Testis (tissue), 2 donors: ENCODE measurements at regions not wholly inside any gene's neighbourhood (a gene's known extent, or its start where the extent isn't known, plus 50 kb on each side); places are given as distances from the start of the nearest gene placed in this dataset.

Experiments
- DNase-seq: peaks from one replicate; pipeline ENCODE4 v3.0.0-alpha.2; 2019
- H3K27ac ChIP-seq, 2 donors: fragments of 200-600 bp; sonication (generic); one replicate each; pipeline ENCODE4 v1.5.1; 2019
- H3K27me3 ChIP-seq: fragments of 200-600 bp; sonication (generic); one replicate; pipeline ENCODE4 v1.5.1; 2019
- H3K36me3 ChIP-seq: fragments of 200-600 bp; sonication (generic); one replicate; pipeline ENCODE4 v1.5.1; 2017; ENCODE audit warnings: low read depth; ENCODE audit errors: missing control alignments
- H3K4me1 ChIP-seq: fragments of 200-600 bp; sonication (generic); one replicate; pipeline ENCODE4 v1.5.1; 2019
- H3K4me3 ChIP-seq, 2 donors: fragments of 200-600 bp; sonication (generic); one replicate each; pipeline ENCODE4 v1.5.1; 2017 to 2019
- H3K9me3 ChIP-seq: fragments of 200-600 bp; sonication (generic); one replicate; pipeline ENCODE4 v1.5.1; 2017
- POLR2A ChIP-seq: fragments of 450-650 bp; IDR thresholded peaks from one replicate; pipeline ENCODE4 v1.6.1; 2017; ENCODE audit warnings: antibody characterized with exemption, mild to moderate bottlenecking, moderate library complexity
- WGBS, 2 donors: methylation state at CpG; one replicate each; pipeline ENCODE4 v1.1.5; 2018; 5-methylcytosine and 5-hydroxymethylcytosine counted together
- intact Hi-C: fragments of 100-400 bp; cut with DNase I; formaldehyde crosslinking; loops from one replicate; pipeline ENCODE4 v1.15.1; 2023; ENCODE audit warnings: low total_unique reads
- TF ChIP-seq, protein P1 (sequence below), 3 experiments: fragments of 450-650 bp in 2 of 3; fragments of 200-600 bp in 1 of 3; sonication (generic) in 1 of 3; IDR thresholded peaks; one replicate each; pipeline ENCODE4 v1.5.1; 2016 to 2019; ENCODE audit warnings: antibody characterized with exemption in 3 of 3, mild to moderate bottlenecking in 2 of 3, moderate library complexity in 1 of 3

DNA sequence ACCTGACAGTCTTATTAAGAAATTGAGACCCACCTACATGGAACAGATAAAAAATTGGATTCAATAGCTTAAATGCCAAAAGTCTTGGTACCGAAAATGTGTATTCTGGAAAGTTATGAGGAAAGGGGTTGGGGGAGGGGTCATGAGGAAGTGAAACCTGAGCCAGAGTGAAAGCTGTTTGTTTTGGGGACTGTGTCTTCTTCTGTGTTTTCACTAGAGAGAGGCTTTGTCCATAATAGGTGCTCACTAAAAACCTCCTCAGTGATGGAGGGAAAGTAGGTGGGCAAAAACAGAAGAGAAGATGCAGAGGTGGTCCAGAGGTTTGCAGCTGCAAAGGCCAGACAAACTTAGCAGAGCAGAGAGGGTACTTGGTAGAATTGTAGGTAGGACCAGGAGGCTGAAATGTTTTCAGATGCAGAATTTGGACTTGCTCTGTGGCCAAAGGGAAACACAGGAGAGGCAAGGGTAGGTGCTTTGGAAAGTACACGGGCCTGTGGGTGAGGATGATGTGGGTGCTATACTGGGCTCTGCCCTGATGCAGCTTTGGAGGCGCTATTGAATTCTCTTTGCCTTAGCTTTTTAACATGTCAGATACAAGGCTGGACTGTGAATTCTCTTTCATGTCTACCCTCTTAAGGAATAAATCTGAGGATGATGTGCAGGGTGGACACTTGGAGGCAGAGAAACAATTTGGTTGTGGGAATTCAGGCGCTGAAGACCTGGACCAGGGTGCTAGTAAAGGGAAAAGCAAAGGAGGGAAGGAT lies 254.6 kb downstream of the PTEN start:
- intact Hi-C loops = no loop called here

DNA sequence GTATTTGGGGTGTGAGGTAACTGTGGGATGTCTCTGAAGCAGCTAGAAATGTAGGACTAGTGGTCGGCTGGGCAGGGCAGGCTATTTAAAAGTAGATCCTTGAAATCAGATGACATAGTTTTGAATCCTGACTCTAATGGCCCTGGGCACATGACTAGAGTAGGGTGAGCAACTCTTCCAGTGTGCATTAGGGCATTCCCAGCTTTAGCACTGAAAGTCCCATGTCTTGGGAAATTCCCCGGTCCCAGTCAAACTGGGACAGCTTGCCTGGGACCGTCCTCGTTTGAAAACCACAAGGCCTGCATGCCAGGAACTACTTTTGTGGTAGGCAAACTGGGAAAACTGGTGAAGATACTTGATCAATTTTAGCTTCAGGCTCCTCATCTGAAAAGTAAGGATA lies 255.3 kb downstream of the PTEN start:
- intact Hi-C loops = no loop called here
- H3K27me3 ChIP-seq = no peaks in the 10 kb centered on the region
- 86 to 87% methylated on average over 4 of the region's 4 CpGs for whole genome bisulfite sequencing, 2 donors
- H3K27ac ChIP-seq = no peak overlapping the region
- no peak overlapping the region for H3K4me3 ChIP-seq
- no peak for DNase-seq
- no peaks in the 10 kb centered on the region for H3K36me3 ChIP-seq
- no peaks in the 10 kb centered on the region for H3K9me3 ChIP-seq
- peaks cover 4% of the 10 kb centered on the region for H3K4me1 ChIP-seq
- no peak for TF ChIP-seq POLR2A
- TF ChIP-seq, protein P1, sequence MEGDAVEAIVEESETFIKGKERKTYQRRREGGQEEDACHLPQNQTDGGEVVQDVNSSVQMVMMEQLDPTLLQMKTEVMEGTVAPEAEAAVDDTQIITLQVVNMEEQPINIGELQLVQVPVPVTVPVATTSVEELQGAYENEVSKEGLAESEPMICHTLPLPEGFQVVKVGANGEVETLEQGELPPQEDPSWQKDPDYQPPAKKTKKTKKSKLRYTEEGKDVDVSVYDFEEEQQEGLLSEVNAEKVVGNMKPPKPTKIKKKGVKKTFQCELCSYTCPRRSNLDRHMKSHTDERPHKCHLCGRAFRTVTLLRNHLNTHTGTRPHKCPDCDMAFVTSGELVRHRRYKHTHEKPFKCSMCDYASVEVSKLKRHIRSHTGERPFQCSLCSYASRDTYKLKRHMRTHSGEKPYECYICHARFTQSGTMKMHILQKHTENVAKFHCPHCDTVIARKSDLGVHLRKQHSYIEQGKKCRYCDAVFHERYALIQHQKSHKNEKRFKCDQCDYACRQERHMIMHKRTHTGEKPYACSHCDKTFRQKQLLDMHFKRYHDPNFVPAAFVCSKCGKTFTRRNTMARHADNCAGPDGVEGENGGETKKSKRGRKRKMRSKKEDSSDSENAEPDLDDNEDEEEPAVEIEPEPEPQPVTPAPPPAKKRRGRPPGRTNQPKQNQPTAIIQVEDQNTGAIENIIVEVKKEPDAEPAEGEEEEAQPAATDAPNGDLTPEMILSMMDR (IDR thresholded peaks at IDR 0.05) = no peak

More for the DNA sequence above, 254.6 kb downstream of the PTEN start:
- Histone ChIP-seq H3K27ac (no peak overlapping the region), H3K4me3 (no peak overlapping the region), H3K36me3 (no peaks in the 10 kb centered on the region), H3K4me1 (peaks cover 4% of the 10 kb centered on the region), H3K27me3 (no peaks in the 10 kb centered on the region), H3K9me3 (no peaks in the 10 kb centered on the region)
- TF ChIP-seq, protein P1 (IDR thresholded peaks at IDR 0.05) = no peak
- TF ChIP-seq POLR2A = no peak
- WGBS, 2 donors = 91 to 93% methylated on average over 4 of the region's 4 CpGs
- DNase-seq = no peak

DNA sequence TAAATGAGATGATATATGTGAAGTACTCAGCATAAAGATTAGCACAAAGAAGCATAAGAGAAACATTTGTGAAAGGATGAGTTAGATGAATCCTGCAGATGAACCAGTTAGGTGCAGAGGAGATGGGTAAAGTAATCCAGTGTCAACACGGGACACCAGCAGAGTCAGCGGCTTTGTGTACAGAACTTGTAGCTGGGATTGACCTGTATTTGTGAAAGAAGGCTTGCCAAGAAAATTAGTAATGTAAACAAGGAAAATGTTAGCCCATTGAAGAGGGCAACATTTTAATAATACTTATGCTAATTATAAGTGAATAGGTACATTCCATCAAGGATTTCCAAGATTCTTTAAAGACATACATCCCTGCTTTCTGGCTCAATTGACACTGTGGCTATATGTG lies 255.7 kb downstream of the PTEN start:
- WGBS, 2 donors = 97 to 100% methylated on average over 2 of the region's 2 CpGs
- H3K36me3 ChIP-seq = no peaks in the 10 kb centered on the region
- H3K4me3 ChIP-seq = no peak overlapping the region
- TF ChIP-seq POLR2A = no peak
- TF ChIP-seq, protein P1 (IDR thresholded peaks at IDR 0.05) = no peak
- H3K9me3 ChIP-seq = no peaks in the 10 kb centered on the region
- H3K27ac ChIP-seq = no peak overlapping the region
- H3K4me1 ChIP-seq = peaks cover 4% of the 10 kb centered on the region
- intact Hi-C loops = no loop called here
- no peaks in the 10 kb centered on the region for H3K27me3 ChIP-seq
- DNase-seq = no peak

DNA sequence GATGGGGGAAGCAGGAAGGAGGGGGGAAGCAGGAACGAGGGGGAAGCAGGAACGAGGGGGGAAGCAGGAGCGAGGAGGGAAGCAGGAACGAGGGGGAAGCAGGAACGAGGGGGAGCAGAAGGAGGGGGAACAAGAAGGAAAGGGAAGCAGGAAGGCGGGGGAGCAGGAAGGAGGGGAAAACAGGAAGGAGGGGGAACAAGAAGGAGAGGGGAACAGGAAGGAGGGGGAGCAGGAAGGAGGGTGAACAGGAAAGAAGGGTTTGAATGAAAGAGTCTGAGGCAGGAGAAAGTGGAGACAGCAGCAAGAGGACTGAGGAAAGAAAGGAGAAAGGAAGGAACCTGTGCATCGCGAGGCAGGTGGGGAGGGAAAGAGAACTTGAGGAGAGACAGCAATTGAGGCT lies 256.6 kb downstream of the PTEN start:
- intact Hi-C loops = no loop called here
- TF ChIP-seq, protein P1 (IDR thresholded peaks at IDR 0.05) = no peak
- TF ChIP-seq POLR2A = no peak
- H3K4me3 ChIP-seq = no peak overlapping the region
- no peak overlapping the region for H3K27ac ChIP-seq
- no peaks in the 10 kb centered on the region for H3K27me3 ChIP-seq
- no peaks in the 10 kb centered on the region for H3K9me3 ChIP-seq
- WGBS, 2 donors = 81 to 84% methylated on average over 7 to 8 of the region's 8 CpGs
- H3K36me3 ChIP-seq = no peaks in the 10 kb centered on the region
- no peak for DNase-seq
- peaks cover 4% of the 10 kb centered on the region for H3K4me1 ChIP-seq
